Fibroblast of pulmonary artery (primary cell): ENCODE measurements at regions not wholly inside any gene's neighbourhood (a gene's known extent, or its start where the extent isn't known, plus 50 kb on each side); places are given as distances from the start of the nearest gene placed in this dataset.

Experiments
- DNase-seq: peaks from one replicate; pipeline ENCODE4 v3.0.0-alpha.2; 2010; ENCODE audit warnings: low read depth
- H3K4me3 ChIP-seq: replicated peaks from 2 replicates; pipeline ENCODE4 v1.5.1; 2011; ENCODE audit warnings: low read depth, mild to moderate bottlenecking, control low read depth, low read length, moderate library complexity
- CTCF ChIP-seq: IDR thresholded peaks from 2 replicates; pipeline ENCODE4 v1.5.1; 2011; ENCODE audit warnings: mild to moderate bottlenecking, control low read depth, low read length, inconsistent platforms; ENCODE audit errors: missing control alignments

GRCh38 chr4:153111426-153112040, 92.7 kb upstream of the TRIM2 start:
- no peak for TF ChIP-seq CTCF
- DNase-seq: no peak
- no peak overlapping the region for H3K4me3 ChIP-seq

- H3K4me3 ChIP-seq: no peak overlapping the region
- no peak for DNase-seq
- TF ChIP-seq CTCF: no peak
These were observed 92.2 kb upstream of the TRIM2 start for GRCh38 chr4:153112041-153112441.

GRCh38 chr4:153113061-153113837, 91.0 kb upstream of the TRIM2 start:
- TF ChIP-seq CTCF: no peak
- DNase-seq: peak; percentile 10
- H3K4me3 ChIP-seq: no peak overlapping the region

GRCh38 chr4:153113838-153114105, 90.5 kb upstream of the TRIM2 start:
- no peak for TF ChIP-seq CTCF
- no peak for DNase-seq
- H3K4me3 ChIP-seq: no peak overlapping the region

- H3K4me3 ChIP-seq: no peak overlapping the region
- no peak for TF ChIP-seq CTCF
These were observed 89.4 kb upstream of the TRIM2 start for GRCh38 chr4:153114771-153115321.

GRCh38 chr4:153115322-153116290, 88.6 kb upstream of the TRIM2 start:
- no peak for TF ChIP-seq CTCF
- peak; percentile 59 for DNase-seq
- H3K4me3 ChIP-seq: peak overlapping the region; percentile 17

More at GRCh38 chr4:153114771-153115321, 89.4 kb upstream of the TRIM2 start:
- peak; percentile 53 for DNase-seq
